GM23248 (cell line): ENCODE measurements at regions not wholly inside any gene's neighbourhood (a gene's known extent, or its start where the extent isn't known, plus 50 kb on each side); places are given as distances from the start of the nearest gene placed in this dataset.

Experiments
- EZH2 ChIP-seq: fragments of 200-600 bp; sonication (generic); IDR thresholded peaks from 2 replicates; pipeline ENCODE4 v1.6.1; 2018; ENCODE audit warnings: antibody characterized with exemption, mild to moderate bottlenecking; ENCODE audit not compliant: insufficient read depth, poor library complexity, severe bottlenecking
- EZH2phosphoT487 ChIP-seq: fragments of 200-600 bp; sonication (generic); IDR thresholded peaks from 2 replicates; pipeline ENCODE4 v1.6.1; 2018; ENCODE audit warnings: antibody characterized with exemption, moderate library complexity, mild to moderate bottlenecking, low read depth; ENCODE audit not compliant: insufficient read depth

DNA sequence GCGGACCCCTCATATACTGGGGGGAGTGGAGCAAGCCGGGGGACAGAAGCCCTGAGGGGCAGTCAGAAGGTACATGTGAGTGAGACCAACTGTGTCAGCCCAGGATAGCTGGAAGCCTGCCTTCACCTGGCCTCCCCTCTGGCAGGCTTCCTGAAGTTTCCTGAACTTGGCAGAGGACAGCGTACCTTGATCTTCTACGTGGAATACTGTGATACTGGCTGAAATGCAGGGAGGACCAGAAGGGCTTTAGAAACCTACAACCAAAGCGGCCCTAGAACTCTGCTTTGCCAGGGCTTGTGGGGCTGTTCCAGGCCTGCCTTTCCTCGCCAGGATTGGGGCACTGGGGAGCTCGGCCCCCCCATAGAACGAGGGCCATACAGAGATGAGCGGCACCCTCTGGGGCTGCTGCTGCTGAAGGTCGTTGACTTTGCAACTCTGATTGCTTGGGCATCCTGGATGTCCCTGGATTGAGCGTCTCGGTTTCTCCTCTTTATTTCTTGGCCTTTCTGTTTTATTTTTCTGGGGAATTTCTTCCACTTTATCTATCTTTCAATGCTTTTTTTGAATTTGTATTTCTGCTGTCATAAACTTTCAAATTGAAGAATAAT, 66.5 kb downstream of the SLC25A47 start:
- TF ChIP-seq EZH2phosphoT487, result no peak
- TF ChIP-seq EZH2, result no peak
